IPS-20b (cell line): ENCODE measurements at regions not wholly inside any gene's neighbourhood (a gene's known extent, or its start where the extent isn't known, plus 50 kb on each side); places are given as distances from the start of the nearest gene placed in this dataset.

Experiments used
- H3K27ac ChIP-seq: one replicate; pipeline ENCODE4 v1.5.1; 2013; ENCODE audit warnings: low read length
- H3K27me3 ChIP-seq: 2 replicates; pipeline ENCODE4 v1.6.1; 2013; ENCODE audit warnings: mild to moderate bottlenecking, low read length, inconsistent platforms; ENCODE audit not compliant: insufficient read depth
- H3K36me3 ChIP-seq: 2 replicates; pipeline ENCODE4 v1.6.1; 2013; ENCODE audit warnings: low read depth, mild to moderate bottlenecking, inconsistent platforms, low read length, moderate library complexity; ENCODE audit not compliant: insufficient read depth
- H3K4me1 ChIP-seq: 2 replicates; pipeline ENCODE4 v1.6.1; 2013; ENCODE audit warnings: mild to moderate bottlenecking, control low read depth, inconsistent platforms, low read length, moderate library complexity; ENCODE audit not compliant: insufficient read depth
- H3K4me3 ChIP-seq: 2 replicates; pipeline ENCODE4 v1.5.1; 2013; ENCODE audit warnings: mild to moderate bottlenecking, low read length, inconsistent platforms
- H3K9ac ChIP-seq: 2 replicates; pipeline ENCODE4 v1.6.1; 2013; ENCODE audit warnings: low read depth, mild to moderate bottlenecking, inconsistent platforms, low read length, moderate library complexity
- H3K9me3 ChIP-seq: 2 replicates; pipeline ENCODE4 v1.6.1; 2013; ENCODE audit warnings: mild to moderate bottlenecking, low read depth, low read length, inconsistent platforms; ENCODE audit not compliant: insufficient read depth

DNA sequence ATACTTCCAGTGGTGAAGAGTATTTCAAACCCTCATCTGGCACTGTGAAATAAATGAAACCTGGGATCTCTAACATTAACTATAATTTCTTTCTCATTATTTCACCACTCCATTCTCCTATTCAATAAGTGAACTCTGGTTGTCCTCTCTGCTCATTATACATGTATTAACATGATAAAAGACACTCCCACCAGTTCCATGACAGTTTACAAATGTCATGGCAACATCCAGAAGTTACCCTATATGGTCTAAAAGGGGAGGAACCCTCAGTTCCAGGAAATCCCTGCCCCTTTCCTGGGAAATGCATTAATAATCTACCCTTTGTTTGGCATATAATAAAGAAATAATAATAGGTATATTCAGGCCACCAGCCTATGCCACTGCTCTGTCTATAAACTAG lies 62.7 kb upstream of the BRINP3 start:
- Histone ChIP-seq H3K27ac (no peak overlapping the region), H3K36me3 (no peaks in the 10 kb centered on the region), H3K9me3 (no peaks in the 10 kb centered on the region), H3K9ac (no peak overlapping the region), H3K27me3 (no peaks in the 10 kb centered on the region), H3K4me3 (no peak overlapping the region), H3K4me1 (no peaks in the 10 kb centered on the region)

DNA sequence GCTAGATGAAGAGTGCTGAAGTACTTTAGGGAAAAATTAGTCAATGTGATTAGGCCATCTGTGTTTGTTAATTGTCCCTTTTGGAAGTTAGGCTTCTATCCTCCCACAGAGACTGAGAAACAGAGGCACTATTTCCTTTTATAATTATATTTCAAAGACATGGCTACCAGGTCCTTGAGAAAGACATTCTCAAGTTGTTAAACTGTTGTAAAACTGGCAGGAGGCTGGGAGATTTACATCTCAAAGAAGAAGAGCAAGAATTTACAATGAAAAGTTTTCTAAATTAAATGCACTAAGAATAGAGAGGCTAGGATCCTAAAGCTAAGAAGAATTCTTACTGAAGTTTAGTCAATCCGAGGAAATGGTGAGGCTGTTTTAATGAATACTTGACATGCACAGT lies 74.0 kb upstream of the BRINP3 start:
- H3K9ac ChIP-seq: no peak overlapping the region
- H3K27me3 ChIP-seq: no peaks in the 10 kb centered on the region

GRCh38 chr1:190560161-190560681 lies 82.6 kb upstream of the BRINP3 start:
- no peak overlapping the region for H3K4me3 ChIP-seq
- no peaks in the 10 kb centered on the region for H3K9me3 ChIP-seq
- no peaks in the 10 kb centered on the region for H3K27me3 ChIP-seq
- H3K9ac ChIP-seq: no peak overlapping the region
- H3K27ac ChIP-seq: no peak overlapping the region
- H3K4me1 ChIP-seq: no peaks in the 10 kb centered on the region
- H3K36me3 ChIP-seq: no peaks in the 10 kb centered on the region

More for the DNA sequence above, 74.0 kb upstream of the BRINP3 start:
- no peaks in the 10 kb centered on the region for H3K9me3 ChIP-seq
- H3K36me3 ChIP-seq: no peaks in the 10 kb centered on the region
- no peak overlapping the region for H3K27ac ChIP-seq
- no peak overlapping the region for H3K4me3 ChIP-seq
- H3K4me1 ChIP-seq: peaks cover 3% of the 10 kb centered on the region; the same call in 1 of the 2 replicates

GRCh38 chr1:190563230-190563629 lies 85.6 kb upstream of the BRINP3 start:
- H3K9ac ChIP-seq: no peak overlapping the region
- no peaks in the 10 kb centered on the region for H3K4me1 ChIP-seq
- no peaks in the 10 kb centered on the region for H3K27me3 ChIP-seq
- H3K9me3 ChIP-seq: no peaks in the 10 kb centered on the region
- H3K4me3 ChIP-seq: no peak overlapping the region
- no peak overlapping the region for H3K27ac ChIP-seq
- H3K36me3 ChIP-seq: no peaks in the 10 kb centered on the region

DNA sequence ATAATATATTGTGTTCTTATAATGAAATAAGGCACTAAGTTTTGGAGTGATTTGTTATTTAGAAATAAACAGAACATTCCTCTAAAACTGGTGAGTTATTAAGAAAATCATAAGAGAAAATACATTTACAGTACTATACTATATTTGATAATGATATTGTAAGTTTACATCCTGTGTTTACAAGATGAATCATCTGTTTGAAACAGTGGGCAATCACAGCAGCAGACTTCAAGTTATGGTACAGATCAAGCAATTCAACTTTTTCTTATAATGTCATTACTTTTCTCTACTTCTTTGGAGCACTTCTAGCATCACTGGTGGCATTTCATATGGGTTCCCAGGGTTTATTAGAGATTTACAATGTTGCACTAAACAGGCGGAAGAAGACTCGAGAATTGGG lies 86.5 kb upstream of the BRINP3 start:
- no peak overlapping the region for H3K4me3 ChIP-seq
- no peaks in the 10 kb centered on the region for H3K27me3 ChIP-seq
- H3K9me3 ChIP-seq: no peaks in the 10 kb centered on the region
- H3K36me3 ChIP-seq: no peaks in the 10 kb centered on the region
- H3K9ac ChIP-seq: no peak overlapping the region
- no peak overlapping the region for H3K27ac ChIP-seq
- H3K4me1 ChIP-seq: no peaks in the 10 kb centered on the region

DNA sequence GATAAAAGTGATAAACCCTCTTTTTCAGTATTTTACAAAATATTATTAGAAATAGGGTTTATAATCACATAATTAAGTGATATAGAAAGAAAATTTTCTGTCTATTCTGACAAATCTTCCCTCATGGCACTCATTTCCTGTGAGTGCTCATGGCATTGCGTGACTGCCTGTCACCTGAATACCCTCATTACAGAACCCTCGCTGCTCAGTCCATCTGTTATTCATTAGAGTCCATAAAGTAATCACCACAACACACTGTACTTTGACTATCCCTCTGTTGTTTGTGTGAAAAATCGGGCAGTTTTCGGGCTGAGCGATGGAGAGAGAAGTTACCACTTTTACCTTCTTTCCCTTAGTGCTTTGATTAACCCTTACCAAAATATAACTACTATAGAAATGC lies 100.4 kb upstream of the BRINP3 start:
- Histone ChIP-seq H3K36me3 (no peaks in the 10 kb centered on the region), H3K27ac (no peak overlapping the region), H3K4me1 (no peaks in the 10 kb centered on the region), H3K4me3 (no peak overlapping the region), H3K9me3 (no peaks in the 10 kb centered on the region), H3K27me3 (no peaks in the 10 kb centered on the region), H3K9ac (no peak overlapping the region)

GRCh38 chr1:190578526-190578925 lies 100.9 kb upstream of the BRINP3 start:
- H3K9ac ChIP-seq: no peak overlapping the region
- H3K4me1 ChIP-seq: no peaks in the 10 kb centered on the region
- no peaks in the 10 kb centered on the region for H3K27me3 ChIP-seq
- no peak overlapping the region for H3K4me3 ChIP-seq
- no peak overlapping the region for H3K27ac ChIP-seq
- H3K9me3 ChIP-seq: no peaks in the 10 kb centered on the region
- no peaks in the 10 kb centered on the region for H3K36me3 ChIP-seq

DNA sequence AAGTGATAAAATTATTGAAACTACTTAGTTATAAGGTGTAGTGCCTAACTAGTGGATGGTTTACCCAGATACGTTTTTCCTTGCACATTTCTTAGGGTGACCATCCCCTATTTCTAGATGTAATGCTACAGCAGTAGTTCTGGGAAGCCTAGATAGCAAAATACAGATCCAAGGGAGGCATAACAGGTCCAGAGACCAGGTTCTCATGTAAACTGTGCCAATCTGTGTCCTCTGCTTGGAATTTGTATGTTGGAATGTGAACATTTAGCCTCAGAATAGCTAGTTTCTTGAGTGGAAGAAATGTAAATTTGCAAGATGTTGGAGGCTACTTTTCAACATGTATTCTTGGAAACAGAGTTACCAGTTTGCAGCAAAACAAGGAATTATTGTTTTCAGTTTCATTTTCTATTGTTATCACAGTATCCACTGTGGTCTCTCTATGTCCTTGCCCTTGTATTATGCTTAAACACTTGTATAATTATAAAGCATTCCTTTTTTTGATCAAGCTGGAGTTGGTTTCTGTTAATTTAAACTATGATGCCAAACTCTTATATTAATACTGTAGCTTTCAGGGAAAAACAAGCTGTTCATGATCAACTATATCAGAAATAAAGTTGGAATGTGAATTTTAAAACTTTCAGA lies 102.0 kb upstream of the BRINP3 start:
- no peaks in the 10 kb centered on the region for H3K27me3 ChIP-seq
- H3K27ac ChIP-seq: no peak overlapping the region
- H3K4me3 ChIP-seq: no peak overlapping the region
- H3K36me3 ChIP-seq: no peaks in the 10 kb centered on the region
- H3K4me1 ChIP-seq: no peaks in the 10 kb centered on the region
- H3K9me3 ChIP-seq: no peaks in the 10 kb centered on the region
- H3K9ac ChIP-seq: no peak overlapping the region

DNA sequence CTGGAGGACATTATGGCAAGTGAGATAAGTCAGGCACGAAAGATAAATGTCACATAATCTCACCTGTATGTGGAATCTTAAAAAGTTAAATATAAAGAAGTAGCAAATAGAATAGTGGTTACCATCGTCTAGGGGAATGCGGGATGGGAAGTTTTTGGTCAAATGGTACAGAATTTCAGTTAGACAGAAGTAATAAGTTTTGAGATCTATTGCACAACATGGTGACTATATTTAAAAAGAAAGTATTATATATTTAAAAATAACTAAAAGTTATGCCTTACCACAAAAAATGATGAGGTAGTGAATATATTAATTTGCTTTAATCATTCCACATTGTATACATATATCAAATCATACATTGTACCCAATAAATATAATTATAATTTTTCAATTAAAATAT lies 106.2 kb upstream of the BRINP3 start:
- no peaks in the 10 kb centered on the region for H3K36me3 ChIP-seq

GRCh38 chr1:190588424-190588823 lies 110.8 kb upstream of the BRINP3 start:
- H3K4me3 ChIP-seq: no peak overlapping the region
- no peak overlapping the region for H3K9ac ChIP-seq
- no peaks in the 10 kb centered on the region for H3K9me3 ChIP-seq
- H3K27ac ChIP-seq: no peak overlapping the region
- no peaks in the 10 kb centered on the region for H3K27me3 ChIP-seq
- H3K4me1 ChIP-seq: no peaks in the 10 kb centered on the region
- no peaks in the 10 kb centered on the region for H3K36me3 ChIP-seq

More for the DNA sequence above, 106.2 kb upstream of the BRINP3 start:
- no peak overlapping the region for H3K27ac ChIP-seq
- H3K9ac ChIP-seq: no peak overlapping the region
- no peak overlapping the region for H3K4me3 ChIP-seq
- H3K9me3 ChIP-seq: no peaks in the 10 kb centered on the region
- no peaks in the 10 kb centered on the region for H3K4me1 ChIP-seq
- H3K27me3 ChIP-seq: no peaks in the 10 kb centered on the region

- H3K9ac ChIP-seq: no peak overlapping the region
- no peak overlapping the region for H3K27ac ChIP-seq
- H3K4me1 ChIP-seq: no peaks in the 10 kb centered on the region
- peaks cover 10% of the 10 kb centered on the region for H3K27me3 ChIP-seq
- H3K4me3 ChIP-seq: no peak overlapping the region
- no peaks in the 10 kb centered on the region for H3K9me3 ChIP-seq
- no peaks in the 10 kb centered on the region for H3K36me3 ChIP-seq
These were observed 117.8 kb upstream of the BRINP3 start for GRCh38 chr1:190595438-190595837.

DNA sequence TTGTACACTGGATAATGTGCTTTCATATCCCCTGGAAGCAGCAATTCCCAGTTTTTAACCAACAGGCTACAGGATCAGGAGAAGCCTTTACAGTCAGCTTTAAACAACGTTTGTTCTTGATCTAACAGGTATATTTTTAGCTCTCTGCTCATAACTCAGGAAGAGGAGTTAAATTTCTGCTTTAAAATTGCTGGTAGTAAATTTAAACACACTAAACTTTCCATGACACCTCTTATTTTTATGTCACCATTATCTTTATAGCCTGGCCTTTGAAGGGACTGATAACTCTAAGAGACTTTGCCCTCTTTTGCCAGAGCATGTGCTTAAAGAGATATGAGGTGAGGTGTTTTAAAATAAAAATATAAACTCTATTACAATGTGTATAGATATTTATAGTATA lies 119.6 kb upstream of the BRINP3 start:
- Histone ChIP-seq H3K9me3 (no peaks in the 10 kb centered on the region), H3K4me1 (no peaks in the 10 kb centered on the region), H3K27me3 (peaks cover 10% of the 10 kb centered on the region), H3K36me3 (no peaks in the 10 kb centered on the region), H3K9ac (no peak overlapping the region), H3K27ac (no peak overlapping the region), H3K4me3 (no peak overlapping the region)
